GM18520 (cell line): ENCODE measurements at regions not wholly inside any gene's neighbourhood (a gene's known extent, or its start where the extent isn't known, plus 50 kb on each side); places are given as distances from the start of the nearest gene placed in this dataset.

Experiments
- ATAC-seq: cut with Tn5 transposase; IDR thresholded peaks from one replicate; pipeline ENCODE4 v1.9.1; 2021; ENCODE audit not compliant: unreplicated experiment

GRCh38 chr7:115719963-115720362 lies 310.6 kb downstream of the TFEC start:
- ATAC-seq, result no peak

- ATAC-seq, result no peak
Measured at GRCh38 chr7:115709664-115710063, 320.9 kb downstream of the TFEC start.

GRCh38 chr7:115708013-115708341 lies 322.6 kb downstream of the TFEC start:
- ATAC-seq, result no peak

- no peak for ATAC-seq
Measured at GRCh38 chr7:115707258-115708012, 323.1 kb downstream of the TFEC start.

GRCh38 chr7:115704884-115705283 lies 325.7 kb downstream of the TFEC start:
- no peak for ATAC-seq

- ATAC-seq, result no peak
Measured at GRCh38 chr7:115701141-115701540, 329.4 kb downstream of the TFEC start.

GRCh38 chr7:115694424-115694823 lies 336.1 kb downstream of the TFEC start:
- no peak for ATAC-seq

- no peak for ATAC-seq
Measured at GRCh38 chr7:115693779-115694178, 336.8 kb downstream of the TFEC start.

- ATAC-seq, result no peak
Measured at GRCh38 chr7:115689941-115690340, 340.6 kb downstream of the TFEC start.

- ATAC-seq, result no peak
Measured at GRCh38 chr7:115683093-115683492, 347.5 kb downstream of the TFEC start.

GRCh38 chr7:115682507-115682906 lies 348.1 kb downstream of the TFEC start:
- peak; percentile 59 for ATAC-seq

- no peak for ATAC-seq
Measured at GRCh38 chr7:115680921-115681320, 349.6 kb downstream of the TFEC start.

GRCh38 chr7:115679976-115680375 lies 350.6 kb downstream of the TFEC start:
- peak; percentile 58 for ATAC-seq

- ATAC-seq, result no peak
Measured at GRCh38 chr7:115679423-115679822, 351.1 kb downstream of the TFEC start.

GRCh38 chr7:115678086-115678982 lies 352.2 kb downstream of the TFEC start:
- no peak for ATAC-seq

GRCh38 chr7:115676707-115677106 lies 353.9 kb downstream of the TFEC start:
- no peak for ATAC-seq

- ATAC-seq, result no peak
Measured at GRCh38 chr7:115676080-115676479, 354.5 kb downstream of the TFEC start.

GRCh38 chr7:115674467-115675024 lies 356.0 kb downstream of the TFEC start:
- ATAC-seq, result no peak

- ATAC-seq, result no peak
Measured at GRCh38 chr7:115672024-115672423, 358.5 kb downstream of the TFEC start.

GRCh38 chr7:115662676-115663075 lies 367.9 kb downstream of the TFEC start:
- no peak for ATAC-seq

- ATAC-seq, result no peak
Measured at GRCh38 chr7:115662120-115662519, 368.4 kb downstream of the TFEC start.

GRCh38 chr7:115658223-115658622 lies 372.3 kb downstream of the TFEC start:
- no peak for ATAC-seq
